Uterus (tissue), 2 donors: ENCODE measurements at regions not wholly inside any gene's neighbourhood (a gene's known extent, or its start where the extent isn't known, plus 50 kb on each side); places are given as distances from the start of the nearest gene placed in this dataset.

Source experiments
- POLR2A ChIP-seq, 2 donors: fragments of 450-650 bp; IDR thresholded peaks; one replicate each; pipeline ENCODE4 v1.6.1; 2016; ENCODE audit warnings: antibody characterized with exemption in 2 of 2, mild to moderate bottlenecking in 1 of 2, moderate library complexity in 1 of 2
- TF ChIP-seq, protein P1 (sequence below), 4 experiments: fragments of 200-600 bp in 2 of 4; fragments of 450-650 bp in 2 of 4; sonication (generic) in 2 of 4; IDR thresholded peaks; one replicate each; pipeline ENCODE4 v1.5.1; 2016 to 2019; ENCODE audit warnings: antibody characterized with exemption in 4 of 4, mild to moderate bottlenecking in 2 of 4, moderate library complexity in 1 of 4

DNA sequence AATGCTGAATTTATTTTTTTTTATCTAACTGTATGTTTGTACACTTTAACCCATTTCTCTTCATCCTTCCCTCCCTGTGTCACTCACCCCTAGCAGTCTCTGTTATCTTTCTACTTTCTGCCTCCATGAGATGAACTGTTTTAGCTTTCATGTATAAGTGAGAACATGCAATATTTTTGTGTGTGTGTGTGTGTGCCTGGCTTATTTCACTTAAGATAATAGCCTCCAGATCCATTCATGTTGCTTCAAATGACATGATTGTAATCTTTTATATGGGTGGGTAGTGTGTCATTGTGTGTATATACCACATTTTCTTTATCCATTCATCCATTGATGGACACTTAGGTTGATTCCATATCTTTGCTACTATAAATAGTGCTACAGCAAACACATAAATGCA, 1023.9 kb downstream of the TLE1 start:
- TF ChIP-seq, protein P1, sequence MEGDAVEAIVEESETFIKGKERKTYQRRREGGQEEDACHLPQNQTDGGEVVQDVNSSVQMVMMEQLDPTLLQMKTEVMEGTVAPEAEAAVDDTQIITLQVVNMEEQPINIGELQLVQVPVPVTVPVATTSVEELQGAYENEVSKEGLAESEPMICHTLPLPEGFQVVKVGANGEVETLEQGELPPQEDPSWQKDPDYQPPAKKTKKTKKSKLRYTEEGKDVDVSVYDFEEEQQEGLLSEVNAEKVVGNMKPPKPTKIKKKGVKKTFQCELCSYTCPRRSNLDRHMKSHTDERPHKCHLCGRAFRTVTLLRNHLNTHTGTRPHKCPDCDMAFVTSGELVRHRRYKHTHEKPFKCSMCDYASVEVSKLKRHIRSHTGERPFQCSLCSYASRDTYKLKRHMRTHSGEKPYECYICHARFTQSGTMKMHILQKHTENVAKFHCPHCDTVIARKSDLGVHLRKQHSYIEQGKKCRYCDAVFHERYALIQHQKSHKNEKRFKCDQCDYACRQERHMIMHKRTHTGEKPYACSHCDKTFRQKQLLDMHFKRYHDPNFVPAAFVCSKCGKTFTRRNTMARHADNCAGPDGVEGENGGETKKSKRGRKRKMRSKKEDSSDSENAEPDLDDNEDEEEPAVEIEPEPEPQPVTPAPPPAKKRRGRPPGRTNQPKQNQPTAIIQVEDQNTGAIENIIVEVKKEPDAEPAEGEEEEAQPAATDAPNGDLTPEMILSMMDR (IDR thresholded peaks at IDR 0.05), result no peak
- TF ChIP-seq POLR2A (IDR thresholded peaks at IDR 0.05), result no peak
